RWPE2 (cell line): ENCODE measurements at regions not wholly inside any gene's neighbourhood (a gene's known extent, or its start where the extent isn't known, plus 50 kb on each side); places are given as distances from the start of the nearest gene placed in this dataset.

Experiments
- ATAC-seq: fragments of 200-7000 bp; cut with Tn5 transposase; 3 replicates; pipeline ENCODE4 v1.9.1; 2021; ENCODE audit warnings: low read depth
- DNase-seq: peaks from one replicate; pipeline ENCODE4 v3.0.0-alpha.2; 2020; ENCODE audit warnings: low spot score
- H3K27ac ChIP-seq: fragments of 450-650 bp; 2 replicates; pipeline ENCODE4 v1.5.1; 2017; ENCODE audit warnings: mild to moderate bottlenecking; ENCODE audit not compliant: poor library complexity, severe bottlenecking
- H3K27me3 ChIP-seq: fragments of 250-450 bp; sonication (Bioruptor Pico); 2 replicates; pipeline ENCODE4 v1.5.1; 2021; ENCODE audit warnings: mild to moderate bottlenecking, moderate library complexity; ENCODE audit not compliant: insufficient read depth, poor library complexity, severe bottlenecking
- H3K36me3 ChIP-seq: fragments of 250-450 bp; sonication (Bioruptor Pico); 2 replicates; pipeline ENCODE4 v1.5.1; 2020; ENCODE audit warnings: low read depth, mild to moderate bottlenecking, moderate library complexity
- H3K4me1 ChIP-seq: fragments of 250-450 bp; sonication (Bioruptor Pico); 2 replicates; pipeline ENCODE4 v1.5.1; 2021; ENCODE audit warnings: mild to moderate bottlenecking, moderate library complexity; ENCODE audit not compliant: insufficient read depth, poor library complexity, severe bottlenecking
- H3K4me3 ChIP-seq: fragments of 250-450 bp; sonication (Bioruptor Pico); 2 replicates; pipeline ENCODE4 v1.5.1; 2021; ENCODE audit warnings: mild to moderate bottlenecking, moderate library complexity; ENCODE audit not compliant: severe bottlenecking
- H3K9me3 ChIP-seq: fragments of 250-450 bp; sonication (Bioruptor Pico); 2 replicates; pipeline ENCODE4 v1.5.1; 2021; ENCODE audit warnings: mild to moderate bottlenecking, moderate library complexity; ENCODE audit not compliant: severe bottlenecking
- TF ChIP-seq, protein P1 (sequence below): fragments of 450-650 bp; IDR thresholded peaks from one replicate; pipeline ENCODE4 v1.5.1; 2017; ENCODE audit warnings: mild to moderate bottlenecking, moderate library complexity; ENCODE audit not compliant: poor library complexity, severe bottlenecking

GRCh38 chr2:18136881-18137475 lies 258.5 kb downstream of the KCNS3 start:
- no peak for ATAC-seq
- DNase-seq: no peak
- no peaks in the 10 kb centered on the region for H3K4me1 ChIP-seq
- no peak overlapping the region for H3K4me3 ChIP-seq
- TF ChIP-seq, protein P1, sequence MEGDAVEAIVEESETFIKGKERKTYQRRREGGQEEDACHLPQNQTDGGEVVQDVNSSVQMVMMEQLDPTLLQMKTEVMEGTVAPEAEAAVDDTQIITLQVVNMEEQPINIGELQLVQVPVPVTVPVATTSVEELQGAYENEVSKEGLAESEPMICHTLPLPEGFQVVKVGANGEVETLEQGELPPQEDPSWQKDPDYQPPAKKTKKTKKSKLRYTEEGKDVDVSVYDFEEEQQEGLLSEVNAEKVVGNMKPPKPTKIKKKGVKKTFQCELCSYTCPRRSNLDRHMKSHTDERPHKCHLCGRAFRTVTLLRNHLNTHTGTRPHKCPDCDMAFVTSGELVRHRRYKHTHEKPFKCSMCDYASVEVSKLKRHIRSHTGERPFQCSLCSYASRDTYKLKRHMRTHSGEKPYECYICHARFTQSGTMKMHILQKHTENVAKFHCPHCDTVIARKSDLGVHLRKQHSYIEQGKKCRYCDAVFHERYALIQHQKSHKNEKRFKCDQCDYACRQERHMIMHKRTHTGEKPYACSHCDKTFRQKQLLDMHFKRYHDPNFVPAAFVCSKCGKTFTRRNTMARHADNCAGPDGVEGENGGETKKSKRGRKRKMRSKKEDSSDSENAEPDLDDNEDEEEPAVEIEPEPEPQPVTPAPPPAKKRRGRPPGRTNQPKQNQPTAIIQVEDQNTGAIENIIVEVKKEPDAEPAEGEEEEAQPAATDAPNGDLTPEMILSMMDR: no peak
- H3K27me3 ChIP-seq: no peaks in the 10 kb centered on the region
- no peaks in the 10 kb centered on the region for H3K36me3 ChIP-seq
- peaks cover 3% of the 10 kb centered on the region for H3K9me3 ChIP-seq
- no peak overlapping the region for H3K27ac ChIP-seq

GRCh38 chr2:18133310-18133709 lies 254.8 kb downstream of the KCNS3 start:
- H3K9me3 ChIP-seq: no peaks in the 10 kb centered on the region
- ATAC-seq (no peak), DNase-seq (no peak)
- H3K36me3 ChIP-seq: no peaks in the 10 kb centered on the region
- no peaks in the 10 kb centered on the region for H3K27me3 ChIP-seq
- no peak overlapping the region for H3K4me3 ChIP-seq
- TF ChIP-seq, protein P1: no peak
- H3K4me1 ChIP-seq: no peaks in the 10 kb centered on the region
- no peak overlapping the region for H3K27ac ChIP-seq

DNA sequence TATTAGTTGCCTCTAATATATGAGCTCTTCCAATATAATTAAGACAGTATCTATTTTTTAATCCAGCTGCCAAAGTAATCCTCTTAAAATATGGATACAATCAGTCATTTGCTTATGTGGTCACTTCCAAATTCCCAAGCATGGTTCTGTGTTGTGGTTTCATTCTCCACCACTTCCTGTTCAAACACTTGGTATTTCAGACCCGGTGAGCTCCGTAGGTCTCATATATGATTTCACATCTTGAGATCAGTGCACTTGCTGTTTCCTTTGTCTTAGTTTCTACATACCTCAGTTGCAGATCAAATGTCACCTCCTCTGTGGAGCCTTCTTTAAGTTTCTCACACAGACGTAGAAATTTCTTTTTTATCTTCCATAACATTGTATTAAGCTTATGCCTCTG lies 254.2 kb downstream of the KCNS3 start:
- H3K27ac ChIP-seq: no peak overlapping the region
- TF ChIP-seq, protein P1: no peak

DNA sequence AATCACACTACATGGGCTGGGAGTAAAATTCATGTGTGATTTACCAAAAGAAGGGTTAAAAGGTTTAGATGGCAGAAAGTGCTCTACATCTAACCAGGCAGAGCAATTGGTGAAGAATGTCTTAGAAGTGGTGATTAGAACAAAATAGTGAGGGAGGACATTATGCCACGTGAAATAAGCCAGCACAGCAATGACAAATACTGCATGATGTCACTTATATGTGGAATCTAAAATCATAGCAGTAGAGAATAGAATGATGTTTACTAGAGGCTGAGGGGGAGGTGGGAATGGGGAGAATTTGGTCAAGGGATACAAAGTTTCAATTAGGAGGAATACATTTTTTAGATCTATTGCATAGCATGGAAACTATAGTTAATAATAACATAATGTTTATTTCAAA lies 253.3 kb downstream of the KCNS3 start:
- Histone ChIP-seq H3K4me3 (no peak overlapping the region), H3K36me3 (no peaks in the 10 kb centered on the region), H3K4me1 (no peaks in the 10 kb centered on the region), H3K27ac (no peak overlapping the region), H3K9me3 (no peaks in the 10 kb centered on the region), H3K27me3 (no peaks in the 10 kb centered on the region)
- DNase-seq (no peak), ATAC-seq (no peak)
- TF ChIP-seq, protein P1: no peak

More for the DNA sequence above, 254.2 kb downstream of the KCNS3 start:
- H3K9me3 ChIP-seq: no peaks in the 10 kb centered on the region
- ATAC-seq (no peak), DNase-seq (no peak)
- no peak overlapping the region for H3K4me3 ChIP-seq
- no peaks in the 10 kb centered on the region for H3K4me1 ChIP-seq
- H3K27me3 ChIP-seq: no peaks in the 10 kb centered on the region
- no peaks in the 10 kb centered on the region for H3K36me3 ChIP-seq

- no peak overlapping the region for H3K4me3 ChIP-seq
Observed at GRCh38 chr2:18129348-18129747, 250.9 kb downstream of the KCNS3 start.

More at GRCh38 chr2:18129348-18129747, 250.9 kb downstream of the KCNS3 start:
- H3K4me1 ChIP-seq: no peaks in the 10 kb centered on the region
- H3K36me3 ChIP-seq: no peaks in the 10 kb centered on the region
- H3K27ac ChIP-seq: no peak overlapping the region
- H3K9me3 ChIP-seq: no peaks in the 10 kb centered on the region
- no peaks in the 10 kb centered on the region for H3K27me3 ChIP-seq
- TF ChIP-seq, protein P1: no peak
- no peak for ATAC-seq
- no peak for DNase-seq
